ENCODE measurements at regions not wholly inside any gene's neighbourhood (a gene's known extent, or its start where the extent isn't known, plus 50 kb on each side); places are given as distances from the start of the nearest gene placed in this dataset.
"Not testable (repeated sequence)": the region's sequence is repeated elsewhere in the genome, so short reads cannot be mapped to it uniquely, and the experiment has no call there.

DNA sequence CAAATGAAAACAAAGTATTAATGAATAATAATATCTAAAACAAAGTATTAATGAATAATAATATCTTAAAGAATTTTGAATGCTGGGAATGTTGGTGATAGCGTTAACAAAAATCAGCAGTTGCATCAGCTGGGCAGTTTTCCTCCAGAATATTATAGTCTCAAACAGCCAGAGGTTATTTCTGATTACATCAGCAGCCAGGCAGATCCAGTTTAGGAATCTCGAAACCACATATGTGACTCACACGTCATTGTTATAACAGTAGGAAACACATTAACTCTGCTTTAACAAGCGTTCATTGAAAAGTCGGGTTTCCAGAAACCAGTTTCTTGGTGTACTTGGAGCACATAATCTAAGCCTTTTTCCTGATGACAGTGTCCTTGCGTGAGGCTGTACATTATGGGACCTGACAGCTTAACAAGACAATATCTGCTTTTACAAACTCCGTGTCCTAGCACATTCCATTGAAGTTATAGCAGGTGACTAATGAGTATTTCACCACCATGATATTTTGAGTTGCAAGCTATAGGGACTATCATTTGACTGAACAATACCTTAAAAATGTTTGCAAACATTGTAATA is 559.5 kb upstream of the KLF4 start:
- Histone ChIP-seq H3K27ac (ENCODE audit: low read length) (no peak overlapping the region), H3K4me1 (ENCODE audit: control insufficient read depth in 1 of 2, insufficient read depth in 2 of 2, low read length in 2 of 2) (peaks cover 5 to 6% of the 10 kb centered on the region in 2 donors), H3K36me3 (ENCODE audit: control insufficient read depth in 1 of 2, insufficient read depth in 2 of 2, low read length in 2 of 2) (no peaks in the 10 kb centered on the region), H3K4me3 (ENCODE audit: low read depth in 1 of 2, low read length in 2 of 2) (no peak overlapping the region), H3K27me3 (ENCODE audit: low read depth, low read length) (no peaks in the 10 kb centered on the region), H3K9me3 (ENCODE audit: control insufficient read depth in 1 of 2, low read length in 2 of 2) (no peaks in the 10 kb centered on the region)

DNA sequence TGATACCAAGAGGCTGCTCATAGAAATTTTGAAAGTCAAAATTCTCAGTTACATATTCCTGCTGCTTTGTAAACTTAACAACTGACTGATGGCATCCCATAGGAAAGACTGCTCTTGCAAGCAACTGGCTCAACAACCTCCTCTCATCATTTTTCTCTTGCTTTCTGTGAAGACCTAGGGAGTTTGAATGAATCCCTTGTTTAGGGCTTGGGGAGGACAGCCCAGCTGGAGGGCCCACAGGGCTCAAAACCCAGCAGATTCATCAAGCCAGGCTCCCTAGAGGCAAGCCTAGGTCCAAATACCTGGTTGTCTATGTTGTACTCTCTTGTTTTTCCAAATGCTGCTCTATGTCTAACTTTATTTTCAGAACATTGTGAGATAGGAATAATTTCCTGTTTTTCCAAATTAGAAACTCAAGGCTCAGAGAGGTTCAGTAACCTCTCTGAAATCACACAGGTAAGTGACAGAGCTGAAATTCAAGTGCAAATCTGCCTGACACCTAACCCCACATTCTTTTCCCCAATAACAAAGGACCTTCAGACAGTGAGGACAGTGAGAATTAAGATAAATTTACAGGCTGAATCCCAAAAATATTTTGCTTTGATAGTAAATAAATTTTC is 558.9 kb upstream of the KLF4 start:
- Histone ChIP-seq H3K36me3 (ENCODE audit: control insufficient read depth in 1 of 2, insufficient read depth in 2 of 2, low read length in 2 of 2) (no peaks in the 10 kb centered on the region), H3K27me3 (ENCODE audit: low read depth, low read length) (no peaks in the 10 kb centered on the region), H3K4me1 (ENCODE audit: control insufficient read depth in 1 of 2, insufficient read depth in 2 of 2, low read length in 2 of 2) (peaks cover 5 to 6% of the 10 kb centered on the region in 2 donors), H3K27ac (ENCODE audit: low read length) (no peak overlapping the region), H3K4me3 (ENCODE audit: low read depth in 1 of 2, low read length in 2 of 2) (no peak overlapping the region), H3K9me3 (ENCODE audit: control insufficient read depth in 1 of 2, low read length in 2 of 2) (peaks cover 0 to under 1% of the 10 kb centered on the region in 2 donors)

DNA sequence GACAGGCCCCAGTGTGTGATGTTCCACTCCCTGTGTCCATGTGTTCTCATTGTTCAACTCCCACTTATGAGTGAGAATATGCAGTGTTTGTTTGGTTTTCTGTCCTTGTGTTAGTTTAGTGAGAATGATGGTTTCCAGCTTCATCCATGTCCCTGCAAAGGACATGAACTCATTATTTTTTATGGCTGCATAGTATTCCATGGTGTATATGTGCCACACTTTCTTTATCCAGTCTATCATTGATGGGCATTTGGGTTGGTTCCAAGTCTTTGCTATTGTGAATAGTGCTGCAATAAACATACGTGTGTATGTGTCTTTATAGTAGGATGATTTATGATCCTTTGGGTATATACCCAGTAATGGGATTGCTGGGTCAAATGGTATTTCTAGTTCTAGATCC is 558.2 kb upstream of the KLF4 start:
- H3K27ac ChIP-seq (ENCODE audit: low read length); H3K4me3 ChIP-seq (ENCODE audit: low read depth in 1 of 2, low read length in 2 of 2); H3K36me3 ChIP-seq (ENCODE audit: control insufficient read depth in 1 of 2, insufficient read depth in 2 of 2, low read length in 2 of 2); H3K9me3 ChIP-seq (ENCODE audit: control insufficient read depth in 1 of 2, low read length in 2 of 2); H3K27me3 ChIP-seq (ENCODE audit: low read depth, low read length); H3K4me1 ChIP-seq (ENCODE audit: control insufficient read depth in 1 of 2, insufficient read depth in 2 of 2, low read length in 2 of 2): not testable (repeated sequence)

GRCh38 chr9:108047264-108047663 is 557.7 kb upstream of the KLF4 start:
- H3K4me3 ChIP-seq (ENCODE audit: low read depth in 1 of 2, low read length in 2 of 2): no peak overlapping the region
- H3K4me1 ChIP-seq (ENCODE audit: control insufficient read depth in 1 of 2, insufficient read depth in 2 of 2, low read length in 2 of 2): no peaks in the 10 kb centered on the region
- H3K9me3 ChIP-seq (ENCODE audit: control insufficient read depth in 1 of 2, low read length in 2 of 2): peaks cover 0 to 6% of the 10 kb centered on the region in 2 donors
- H3K36me3 ChIP-seq (ENCODE audit: control insufficient read depth in 1 of 2, insufficient read depth in 2 of 2, low read length in 2 of 2): no peaks in the 10 kb centered on the region
- H3K27ac ChIP-seq (ENCODE audit: low read length): no peak overlapping the region
- no peaks in the 10 kb centered on the region for H3K27me3 ChIP-seq (ENCODE audit: low read depth, low read length)

- no peaks in the 10 kb centered on the region for H3K4me1 ChIP-seq (ENCODE audit: control insufficient read depth in 1 of 2, insufficient read depth in 2 of 2, low read length in 2 of 2)
- peaks cover 0 to 6% of the 10 kb centered on the region in 2 donors for H3K9me3 ChIP-seq (ENCODE audit: control insufficient read depth in 1 of 2, low read length in 2 of 2)
- H3K27me3 ChIP-seq (ENCODE audit: low read depth, low read length): no peaks in the 10 kb centered on the region
- no peaks in the 10 kb centered on the region for H3K36me3 ChIP-seq (ENCODE audit: control insufficient read depth in 1 of 2, insufficient read depth in 2 of 2, low read length in 2 of 2)
- no peak overlapping the region for H3K27ac ChIP-seq (ENCODE audit: low read length)
- no peak overlapping the region for H3K4me3 ChIP-seq (ENCODE audit: low read depth in 1 of 2, low read length in 2 of 2)
Observed at GRCh38 chr9:108045851-108046250, 556.3 kb upstream of the KLF4 start.

- Histone ChIP-seq H3K4me1 (ENCODE audit: control insufficient read depth in 1 of 2, insufficient read depth in 2 of 2, low read length in 2 of 2) (no peaks in the 10 kb centered on the region), H3K4me3 (ENCODE audit: low read depth in 1 of 2, low read length in 2 of 2) (no peak overlapping the region)
Observed at GRCh38 chr9:108043585-108043984, 554.0 kb upstream of the KLF4 start.

GRCh38 chr9:108041551-108041950 is 552.0 kb upstream of the KLF4 start:
- H3K4me1 ChIP-seq (ENCODE audit: control insufficient read depth in 1 of 2, insufficient read depth in 2 of 2, low read length in 2 of 2): no peaks in the 10 kb centered on the region
- H3K9me3 ChIP-seq (ENCODE audit: control insufficient read depth in 1 of 2, low read length in 2 of 2): peaks cover 0 to 6% of the 10 kb centered on the region in 2 donors
- no peaks in the 10 kb centered on the region for H3K36me3 ChIP-seq (ENCODE audit: control insufficient read depth in 1 of 2, insufficient read depth in 2 of 2, low read length in 2 of 2)
- no peak overlapping the region for H3K27ac ChIP-seq (ENCODE audit: low read length)
- no peak overlapping the region for H3K4me3 ChIP-seq (ENCODE audit: low read depth in 1 of 2, low read length in 2 of 2)
- no peaks in the 10 kb centered on the region for H3K27me3 ChIP-seq (ENCODE audit: low read depth, low read length)

More at GRCh38 chr9:108043585-108043984, 554.0 kb upstream of the KLF4 start:
- H3K27me3 ChIP-seq (ENCODE audit: low read depth, low read length): no peaks in the 10 kb centered on the region
- peaks cover 0 to 6% of the 10 kb centered on the region in 2 donors for H3K9me3 ChIP-seq (ENCODE audit: control insufficient read depth in 1 of 2, low read length in 2 of 2)
- no peak overlapping the region for H3K27ac ChIP-seq (ENCODE audit: low read length)
- H3K36me3 ChIP-seq (ENCODE audit: control insufficient read depth in 1 of 2, insufficient read depth in 2 of 2, low read length in 2 of 2): no peaks in the 10 kb centered on the region

GRCh38 chr9:108040783-108041182 is 551.2 kb upstream of the KLF4 start:
- no peaks in the 10 kb centered on the region for H3K27me3 ChIP-seq (ENCODE audit: low read depth, low read length)
- no peak overlapping the region for H3K27ac ChIP-seq (ENCODE audit: low read length)
- no peaks in the 10 kb centered on the region for H3K4me1 ChIP-seq (ENCODE audit: control insufficient read depth in 1 of 2, insufficient read depth in 2 of 2, low read length in 2 of 2)
- no peaks in the 10 kb centered on the region for H3K36me3 ChIP-seq (ENCODE audit: control insufficient read depth in 1 of 2, insufficient read depth in 2 of 2, low read length in 2 of 2)
- H3K9me3 ChIP-seq (ENCODE audit: control insufficient read depth in 1 of 2, low read length in 2 of 2): peaks cover 0 to 6% of the 10 kb centered on the region in 2 donors
- no peak overlapping the region for H3K4me3 ChIP-seq (ENCODE audit: low read depth in 1 of 2, low read length in 2 of 2)

DNA sequence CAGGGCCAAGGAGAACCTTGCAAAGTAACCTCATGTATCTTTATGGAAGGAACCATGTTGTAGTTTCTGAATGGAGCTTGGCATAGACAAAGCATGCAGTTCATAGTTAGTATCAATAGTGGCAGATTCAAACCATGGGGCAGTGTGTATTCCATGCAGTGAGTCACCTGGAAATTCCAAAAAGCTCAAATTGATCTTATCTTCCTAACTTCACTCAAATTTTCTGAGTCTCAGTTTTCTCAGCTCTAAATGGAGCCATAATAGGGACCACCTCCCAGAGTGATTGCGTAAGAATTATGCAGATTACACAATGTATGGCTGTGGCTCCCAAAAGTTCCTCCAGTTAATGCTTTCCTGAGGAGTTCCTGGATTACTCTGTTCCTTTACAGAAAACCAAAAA is 549.9 kb upstream of the KLF4 start:
- no peak overlapping the region for H3K27ac ChIP-seq (ENCODE audit: low read length)
- peaks cover 0 to 9% of the 10 kb centered on the region in 2 donors for H3K4me1 ChIP-seq (ENCODE audit: control insufficient read depth in 1 of 2, insufficient read depth in 2 of 2, low read length in 2 of 2)
- no peaks in the 10 kb centered on the region for H3K27me3 ChIP-seq (ENCODE audit: low read depth, low read length)
- H3K4me3 ChIP-seq (ENCODE audit: low read depth in 1 of 2, low read length in 2 of 2): no peak overlapping the region
- peaks cover 0 to 6% of the 10 kb centered on the region in 2 donors for H3K9me3 ChIP-seq (ENCODE audit: control insufficient read depth in 1 of 2, low read length in 2 of 2)
- H3K36me3 ChIP-seq (ENCODE audit: control insufficient read depth in 1 of 2, insufficient read depth in 2 of 2, low read length in 2 of 2): no peaks in the 10 kb centered on the region

GRCh38 chr9:108039012-108039411 is 549.4 kb upstream of the KLF4 start:
- Histone ChIP-seq H3K27me3 (ENCODE audit: low read depth, low read length) (no peaks in the 10 kb centered on the region), H3K36me3 (ENCODE audit: control insufficient read depth in 1 of 2, insufficient read depth in 2 of 2, low read length in 2 of 2) (no peaks in the 10 kb centered on the region), H3K4me1 (ENCODE audit: control insufficient read depth in 1 of 2, insufficient read depth in 2 of 2, low read length in 2 of 2) (peaks cover 0 to 9% of the 10 kb centered on the region in 2 donors), H3K4me3 (ENCODE audit: low read depth in 1 of 2, low read length in 2 of 2) (no peak overlapping the region), H3K9me3 (ENCODE audit: control insufficient read depth in 1 of 2, low read length in 2 of 2) (peaks cover 0 to 6% of the 10 kb centered on the region in 2 donors), H3K27ac (ENCODE audit: low read length) (no peak overlapping the region)

- no peaks in the 10 kb centered on the region for H3K9me3 ChIP-seq (ENCODE audit: control insufficient read depth in 1 of 2, low read length in 2 of 2)
- no peak overlapping the region for H3K4me3 ChIP-seq (ENCODE audit: low read depth in 1 of 2, low read length in 2 of 2)
- H3K27ac ChIP-seq (ENCODE audit: low read length): no peak overlapping the region
- no peaks in the 10 kb centered on the region for H3K27me3 ChIP-seq (ENCODE audit: low read depth, low read length)
- no peaks in the 10 kb centered on the region for H3K36me3 ChIP-seq (ENCODE audit: control insufficient read depth in 1 of 2, insufficient read depth in 2 of 2, low read length in 2 of 2)
- H3K4me1 ChIP-seq (ENCODE audit: control insufficient read depth in 1 of 2, insufficient read depth in 2 of 2, low read length in 2 of 2): peaks cover 0 to 9% of the 10 kb centered on the region in 2 donors
Observed at GRCh38 chr9:108035487-108035886, 545.9 kb upstream of the KLF4 start.
